ENCODE measurements at regions not wholly inside any gene's neighbourhood (a gene's known extent, or its start where the extent isn't known, plus 50 kb on each side); places are given as distances from the start of the nearest gene placed in this dataset.

DNA sequence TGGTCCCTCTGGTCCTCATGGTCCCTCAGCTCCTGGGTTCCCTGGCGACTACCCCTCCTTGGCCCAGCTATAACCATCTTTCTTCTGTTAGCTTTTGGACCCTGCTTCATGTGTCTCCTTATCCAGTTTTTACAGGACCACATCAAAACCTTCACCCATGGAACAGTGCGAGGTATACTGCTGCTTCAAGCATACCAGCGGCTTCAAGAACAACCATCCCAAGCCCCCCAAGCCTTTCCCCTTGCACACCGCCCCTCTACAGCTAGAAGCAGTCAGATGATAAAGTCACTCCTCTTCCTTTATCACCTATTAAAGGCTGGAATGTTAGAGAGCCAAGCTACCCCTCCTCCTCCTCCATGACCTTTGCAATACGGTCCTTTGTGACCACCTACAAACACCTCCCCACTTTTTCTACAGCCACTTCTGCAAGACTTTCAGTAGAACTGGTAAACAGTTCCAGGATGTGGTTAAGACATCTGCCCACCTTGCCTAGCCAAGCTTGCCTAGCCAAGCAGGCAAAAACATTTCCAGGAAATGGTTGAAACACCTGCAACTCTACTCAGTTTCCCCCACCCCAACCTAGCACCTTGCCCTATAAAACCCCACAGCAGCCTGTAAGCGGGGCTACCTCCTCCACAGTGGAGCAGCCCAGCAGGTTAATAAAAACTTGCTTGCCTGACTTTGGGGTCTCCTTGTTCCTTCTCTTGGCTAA is 125.7 kb downstream of the ZC4H2 start:
- TF ChIP-seq, protein P1, sequence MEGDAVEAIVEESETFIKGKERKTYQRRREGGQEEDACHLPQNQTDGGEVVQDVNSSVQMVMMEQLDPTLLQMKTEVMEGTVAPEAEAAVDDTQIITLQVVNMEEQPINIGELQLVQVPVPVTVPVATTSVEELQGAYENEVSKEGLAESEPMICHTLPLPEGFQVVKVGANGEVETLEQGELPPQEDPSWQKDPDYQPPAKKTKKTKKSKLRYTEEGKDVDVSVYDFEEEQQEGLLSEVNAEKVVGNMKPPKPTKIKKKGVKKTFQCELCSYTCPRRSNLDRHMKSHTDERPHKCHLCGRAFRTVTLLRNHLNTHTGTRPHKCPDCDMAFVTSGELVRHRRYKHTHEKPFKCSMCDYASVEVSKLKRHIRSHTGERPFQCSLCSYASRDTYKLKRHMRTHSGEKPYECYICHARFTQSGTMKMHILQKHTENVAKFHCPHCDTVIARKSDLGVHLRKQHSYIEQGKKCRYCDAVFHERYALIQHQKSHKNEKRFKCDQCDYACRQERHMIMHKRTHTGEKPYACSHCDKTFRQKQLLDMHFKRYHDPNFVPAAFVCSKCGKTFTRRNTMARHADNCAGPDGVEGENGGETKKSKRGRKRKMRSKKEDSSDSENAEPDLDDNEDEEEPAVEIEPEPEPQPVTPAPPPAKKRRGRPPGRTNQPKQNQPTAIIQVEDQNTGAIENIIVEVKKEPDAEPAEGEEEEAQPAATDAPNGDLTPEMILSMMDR (IDR thresholded peaks at IDR 0.05; ENCODE audit: low read length): no peak
- no peak for TF ChIP-seq EZH2 (IDR thresholded peaks at IDR 0.05; ENCODE audit: borderline replicate concordance, low read length)
